Gastrocnemius medialis (tissue), 4 donors: ENCODE measurements at regions not wholly inside any gene's neighbourhood (a gene's known extent, or its start where the extent isn't known, plus 50 kb on each side); places are given as distances from the start of the nearest gene placed in this dataset.

Experiments
- CTCF ChIP-seq, 5 experiments: fragments of 450-650 bp in 3 of 5; fragments of 200-600 bp in 2 of 5; sonication (generic) in 2 of 5; IDR thresholded peaks in 4 of 5; conservative IDR thresholded peaks in 1 of 5; 1 replicate in 4 of 5; 2 replicates in 1 of 5; pipeline ENCODE4 v1.5.1; 2016 to 2019; ENCODE audit warnings: antibody characterized with exemption in 5 of 5, mild to moderate bottlenecking in 3 of 5, moderate library complexity in 3 of 5
- POLR2A ChIP-seq, 2 donors: fragments of 450-650 bp; IDR thresholded peaks; one replicate each; pipeline ENCODE4 v1.6.1; 2017; ENCODE audit warnings: antibody characterized with exemption in 2 of 2, mild to moderate bottlenecking in 2 of 2, moderate library complexity in 2 of 2

- TF ChIP-seq POLR2A (IDR thresholded peaks at IDR 0.05) (no peak), CTCF (IDR thresholded peaks at IDR 0.05 in 4 of 5, conservative IDR thresholded peaks at IDR 0.05 in 1 of 5) (no peak)
Observed at GRCh38 chr16:86261379-86261778, 248.9 kb upstream of the FOXF1 start.
